Astrocyte (in vitro differentiated cells and primary cell): ENCODE measurements at regions not wholly inside any gene's neighbourhood (a gene's known extent, or its start where the extent isn't known, plus 50 kb on each side); places are given as distances from the start of the nearest gene placed in this dataset.

Experiments
- CTCF ChIP-seq: IDR thresholded peaks from 2 replicates; pipeline ENCODE4 v1.5.1; 2011; ENCODE audit warnings: low read depth, mild to moderate bottlenecking, inconsistent platforms, low read length, moderate library complexity; ENCODE audit not compliant: insufficient read depth
- EZH2 ChIP-seq: IDR thresholded peaks from 2 replicates; pipeline ENCODE4 v1.6.1; 2012; ENCODE audit warnings: mild to moderate bottlenecking, low read length, inconsistent platforms; ENCODE audit not compliant: insufficient read depth

- no peak for TF ChIP-seq CTCF
- no peak for TF ChIP-seq EZH2
Measured at GRCh38 chr9:16033921-16034691, 481.3 kb downstream of the CCDC171 start.
